ENCODE measurements at regions not wholly inside any gene's neighbourhood (a gene's known extent, or its start where the extent isn't known, plus 50 kb on each side); places are given as distances from the start of the nearest gene placed in this dataset.

DNA sequence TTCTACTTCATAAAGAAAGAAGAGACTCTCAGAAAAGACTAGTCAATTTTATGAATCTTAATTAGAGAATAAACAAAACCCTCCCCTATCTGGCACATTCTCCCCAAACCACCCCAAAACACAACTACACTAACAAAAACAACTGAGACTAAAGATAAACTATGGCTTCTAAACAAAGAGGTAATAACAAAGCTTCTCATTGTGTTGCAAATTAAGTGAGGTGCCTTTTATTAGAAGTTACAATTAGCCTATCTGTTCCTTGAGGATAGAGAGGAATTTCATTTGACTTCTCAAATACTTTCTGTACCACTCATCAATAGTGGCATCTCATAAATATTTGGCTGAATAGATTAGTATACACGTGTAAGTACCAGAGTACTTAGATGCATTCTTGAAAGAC, 1196.2 kb downstream of the PCDH9 start:
- TF ChIP-seq, protein P1, sequence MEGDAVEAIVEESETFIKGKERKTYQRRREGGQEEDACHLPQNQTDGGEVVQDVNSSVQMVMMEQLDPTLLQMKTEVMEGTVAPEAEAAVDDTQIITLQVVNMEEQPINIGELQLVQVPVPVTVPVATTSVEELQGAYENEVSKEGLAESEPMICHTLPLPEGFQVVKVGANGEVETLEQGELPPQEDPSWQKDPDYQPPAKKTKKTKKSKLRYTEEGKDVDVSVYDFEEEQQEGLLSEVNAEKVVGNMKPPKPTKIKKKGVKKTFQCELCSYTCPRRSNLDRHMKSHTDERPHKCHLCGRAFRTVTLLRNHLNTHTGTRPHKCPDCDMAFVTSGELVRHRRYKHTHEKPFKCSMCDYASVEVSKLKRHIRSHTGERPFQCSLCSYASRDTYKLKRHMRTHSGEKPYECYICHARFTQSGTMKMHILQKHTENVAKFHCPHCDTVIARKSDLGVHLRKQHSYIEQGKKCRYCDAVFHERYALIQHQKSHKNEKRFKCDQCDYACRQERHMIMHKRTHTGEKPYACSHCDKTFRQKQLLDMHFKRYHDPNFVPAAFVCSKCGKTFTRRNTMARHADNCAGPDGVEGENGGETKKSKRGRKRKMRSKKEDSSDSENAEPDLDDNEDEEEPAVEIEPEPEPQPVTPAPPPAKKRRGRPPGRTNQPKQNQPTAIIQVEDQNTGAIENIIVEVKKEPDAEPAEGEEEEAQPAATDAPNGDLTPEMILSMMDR (IDR thresholded peaks at IDR 0.05): no peak
- TF ChIP-seq POLR2A (IDR thresholded peaks at IDR 0.05): no peak

All from prostate gland (tissue), 2 donors.